ENCODE measurements at regions not wholly inside any gene's neighbourhood (a gene's known extent, or its start where the extent isn't known, plus 50 kb on each side); places are given as distances from the start of the nearest gene placed in this dataset.

GRCh38 chr15:47398594-47398993 lies 318.7 kb upstream of the SEMA6D start:
- TF ChIP-seq EP300 (IDR thresholded peaks at IDR 0.05): no peak
- no peak for TF ChIP-seq CTCF (IDR thresholded peaks at IDR 0.05)
- no peak for TF ChIP-seq E2F6 (IDR thresholded peaks at IDR 0.05; ENCODE audit: borderline replicate concordance, low read depth)
- no peak for TF ChIP-seq POLR2A (IDR thresholded peaks at IDR 0.05; ENCODE audit: low read length)
- TF ChIP-seq FOSL2 (IDR thresholded peaks at IDR 0.05): no peak
- no peak for TF ChIP-seq FOSL2 (CRISPR knock-in tag; IDR thresholded peaks at IDR 0.05)
- TF ChIP-seq KDM1A (IDR thresholded peaks at IDR 0.05; ENCODE audit: low read depth): no peak
- no peak for TF ChIP-seq USF2 (IDR thresholded peaks at IDR 0.05)
- TF ChIP-seq RAD21 (conservative IDR thresholded peaks at IDR 0.05 in 1 of 2, IDR thresholded peaks at IDR 0.05 in 1 of 2): no peak
- TF ChIP-seq HDAC2 (IDR thresholded peaks at IDR 0.05): no peak
- TF ChIP-seq PHF8 (IDR thresholded peaks at IDR 0.05; ENCODE audit: borderline replicate concordance, low read depth): no peak

All from A549 (cell line).